ENCODE measurements at regions not wholly inside any gene's neighbourhood (a gene's known extent, or its start where the extent isn't known, plus 50 kb on each side); places are given as distances from the start of the nearest gene placed in this dataset.

DNA sequence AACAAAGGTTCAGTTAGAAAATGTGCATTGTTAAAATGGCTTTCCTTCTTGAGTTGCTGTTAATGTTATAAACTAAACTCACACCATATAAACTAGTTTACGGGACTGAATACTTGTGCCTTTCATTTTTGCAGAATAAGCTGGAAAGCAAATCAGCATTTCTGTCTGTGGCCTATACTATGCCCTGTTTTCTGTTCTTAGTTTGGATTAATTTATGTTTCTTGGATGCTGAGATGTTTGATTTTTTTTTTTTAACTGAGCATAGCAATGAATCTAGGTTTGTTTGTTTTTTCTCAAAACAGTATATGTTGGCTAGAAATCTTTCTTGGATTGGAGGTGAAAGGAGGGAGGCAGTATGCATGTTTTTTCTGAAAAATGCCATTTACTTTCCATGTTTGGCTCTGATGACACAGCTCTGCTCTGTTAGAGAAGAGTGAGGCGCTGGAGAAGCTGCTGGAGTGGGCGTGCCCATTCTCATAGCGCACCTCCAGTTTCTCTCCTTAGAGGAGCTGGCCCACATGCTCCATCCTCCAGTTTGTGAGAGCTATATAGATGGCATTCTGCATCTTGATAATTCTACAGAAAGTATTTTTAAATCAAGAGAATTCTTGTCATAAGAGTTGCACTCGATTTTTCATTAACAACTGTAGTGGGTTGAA, 423.6 kb upstream of the TPM1 start:
- no peak overlapping the region for H3K27ac ChIP-seq
- TF ChIP-seq, protein P1, sequence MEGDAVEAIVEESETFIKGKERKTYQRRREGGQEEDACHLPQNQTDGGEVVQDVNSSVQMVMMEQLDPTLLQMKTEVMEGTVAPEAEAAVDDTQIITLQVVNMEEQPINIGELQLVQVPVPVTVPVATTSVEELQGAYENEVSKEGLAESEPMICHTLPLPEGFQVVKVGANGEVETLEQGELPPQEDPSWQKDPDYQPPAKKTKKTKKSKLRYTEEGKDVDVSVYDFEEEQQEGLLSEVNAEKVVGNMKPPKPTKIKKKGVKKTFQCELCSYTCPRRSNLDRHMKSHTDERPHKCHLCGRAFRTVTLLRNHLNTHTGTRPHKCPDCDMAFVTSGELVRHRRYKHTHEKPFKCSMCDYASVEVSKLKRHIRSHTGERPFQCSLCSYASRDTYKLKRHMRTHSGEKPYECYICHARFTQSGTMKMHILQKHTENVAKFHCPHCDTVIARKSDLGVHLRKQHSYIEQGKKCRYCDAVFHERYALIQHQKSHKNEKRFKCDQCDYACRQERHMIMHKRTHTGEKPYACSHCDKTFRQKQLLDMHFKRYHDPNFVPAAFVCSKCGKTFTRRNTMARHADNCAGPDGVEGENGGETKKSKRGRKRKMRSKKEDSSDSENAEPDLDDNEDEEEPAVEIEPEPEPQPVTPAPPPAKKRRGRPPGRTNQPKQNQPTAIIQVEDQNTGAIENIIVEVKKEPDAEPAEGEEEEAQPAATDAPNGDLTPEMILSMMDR (IDR thresholded peaks at IDR 0.05), result no peak
- no peak for TF ChIP-seq ZFX (IDR thresholded peaks at IDR 0.05; ENCODE audit: borderline replicate concordance)

DNA sequence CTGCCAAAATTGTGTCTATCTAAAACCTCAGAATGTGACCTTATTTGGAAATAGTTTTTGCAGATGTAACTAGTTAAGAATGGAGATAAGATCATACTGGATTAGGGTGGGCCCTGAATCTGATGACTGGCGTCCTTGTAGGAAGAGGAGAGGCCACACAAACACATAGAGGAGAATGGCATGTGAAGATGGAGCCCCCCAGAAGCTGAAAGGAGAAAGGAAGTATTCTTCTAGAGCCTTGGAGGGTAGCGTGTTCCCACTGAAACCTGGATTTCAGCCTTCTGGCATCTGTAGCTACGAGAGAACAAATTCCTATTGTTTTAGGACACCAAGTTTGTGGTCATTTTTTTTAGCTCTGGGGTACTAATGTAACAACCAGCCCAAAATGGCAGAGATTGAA, 423.0 kb upstream of the TPM1 start:
- TF ChIP-seq ZFX (IDR thresholded peaks at IDR 0.05; ENCODE audit: borderline replicate concordance), result no peak
- TF ChIP-seq, protein P1 (IDR thresholded peaks at IDR 0.05), result no peak
- no peak overlapping the region for H3K27ac ChIP-seq

GRCh38 chr15:62622775-62623174, 419.8 kb upstream of the TPM1 start:
- no peak for TF ChIP-seq ZFX (IDR thresholded peaks at IDR 0.05; ENCODE audit: borderline replicate concordance)
- TF ChIP-seq, protein P1 (IDR thresholded peaks at IDR 0.05), result no peak
- H3K27ac ChIP-seq, result no peak overlapping the region

DNA sequence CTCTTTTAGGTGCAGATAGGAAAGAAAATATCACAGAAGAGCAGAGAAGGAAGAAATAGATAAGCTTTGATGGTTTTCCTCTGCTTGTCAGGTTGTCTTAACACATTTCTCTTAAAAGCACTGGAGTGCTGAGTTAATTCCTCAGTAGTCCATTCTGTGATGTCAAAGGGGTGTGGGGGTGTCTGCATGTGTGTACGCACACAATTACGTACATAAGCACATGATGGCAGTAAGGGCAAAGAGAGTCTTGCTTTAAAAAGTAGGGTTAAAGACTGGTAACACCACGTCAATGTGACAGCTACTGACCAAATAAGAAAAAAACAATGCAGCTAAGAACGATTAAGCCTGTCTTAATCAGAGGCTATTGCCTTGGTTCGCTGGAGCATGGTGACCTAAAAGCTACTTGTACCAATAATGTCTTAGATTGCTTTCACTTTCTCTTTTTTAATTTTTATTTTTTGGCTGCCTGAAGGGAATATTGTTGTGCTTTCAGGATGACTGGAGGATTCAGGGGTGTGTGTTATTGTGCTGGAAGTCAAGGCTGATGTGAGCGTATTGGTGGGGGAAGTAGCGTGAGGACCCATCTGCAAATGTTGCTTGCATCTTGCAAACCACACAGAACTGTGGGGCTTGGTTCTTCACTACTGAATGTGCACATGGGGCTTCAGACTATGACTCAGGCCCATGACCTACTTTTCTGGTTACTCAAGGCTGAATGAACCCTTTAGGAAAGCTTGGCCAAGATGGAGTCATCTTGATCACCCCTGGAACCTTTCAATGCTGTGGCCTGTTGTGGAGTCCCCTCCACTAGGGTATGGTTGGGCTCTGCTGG, 417.8 kb upstream of the TPM1 start:
- no peak overlapping the region for H3K27ac ChIP-seq
- TF ChIP-seq ZFX (IDR thresholded peaks at IDR 0.05; ENCODE audit: borderline replicate concordance), result no peak
- TF ChIP-seq, protein P1 (IDR thresholded peaks at IDR 0.05), result no peak

- TF ChIP-seq, protein P1 (IDR thresholded peaks at IDR 0.05), result no peak
- no peak for TF ChIP-seq ZFX (IDR thresholded peaks at IDR 0.05; ENCODE audit: borderline replicate concordance)
- H3K27ac ChIP-seq, result no peak overlapping the region
Observed at GRCh38 chr15:62625429-62626033, 417.0 kb upstream of the TPM1 start.

GRCh38 chr15:62626903-62627302, 415.6 kb upstream of the TPM1 start:
- no peak overlapping the region for H3K27ac ChIP-seq
- TF ChIP-seq, protein P1 (IDR thresholded peaks at IDR 0.05), result no peak
- no peak for TF ChIP-seq ZFX (IDR thresholded peaks at IDR 0.05; ENCODE audit: borderline replicate concordance)

All from 22Rv1 (cell line).